ENCODE measurements at regions not wholly inside any gene's neighbourhood (a gene's known extent, or its start where the extent isn't known, plus 50 kb on each side); places are given as distances from the start of the nearest gene placed in this dataset.

DNA sequence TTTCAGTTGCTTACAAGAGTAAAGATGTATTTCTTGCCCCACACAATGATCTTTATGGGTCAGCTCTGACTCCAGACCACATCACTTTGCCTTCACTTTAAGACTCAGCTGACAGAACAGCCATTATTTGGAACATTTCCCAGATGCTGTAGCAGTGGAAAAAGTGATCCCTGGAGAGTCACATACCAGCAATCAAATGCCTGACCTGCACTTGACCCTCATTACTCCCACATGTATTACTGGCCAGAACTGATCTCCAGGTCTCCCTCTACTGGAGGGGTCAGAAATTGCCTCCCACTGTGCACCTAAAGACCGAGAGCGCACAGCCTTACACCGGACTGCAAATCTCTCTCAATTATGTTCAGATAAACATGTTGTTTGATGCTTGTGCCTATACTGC lies 88.6 kb upstream of the ZNF385D start:
- Histone ChIP-seq H3K79me2 (no peaks in the 10 kb centered on the region), H3K4me2 (ENCODE audit: low read length) (no peak overlapping the region), H3K9me3 (ENCODE audit: control insufficient read depth, low read length) (no peaks in the 10 kb centered on the region), H3K27ac (no peak overlapping the region), H3K27me3 (ENCODE audit: control insufficient read depth, insufficient read depth, low read length) (no peaks in the 10 kb centered on the region), H2AFZ (no peak overlapping the region), H3K9ac (no peak overlapping the region), H3K36me3 (ENCODE audit: control insufficient read depth, insufficient read depth, low read length) (no peaks in the 10 kb centered on the region), H3K4me3 (ENCODE audit: low read depth, low read length) (no peak overlapping the region), H3K4me1 (no peaks in the 10 kb centered on the region)
- TF ChIP-seq, protein P1, sequence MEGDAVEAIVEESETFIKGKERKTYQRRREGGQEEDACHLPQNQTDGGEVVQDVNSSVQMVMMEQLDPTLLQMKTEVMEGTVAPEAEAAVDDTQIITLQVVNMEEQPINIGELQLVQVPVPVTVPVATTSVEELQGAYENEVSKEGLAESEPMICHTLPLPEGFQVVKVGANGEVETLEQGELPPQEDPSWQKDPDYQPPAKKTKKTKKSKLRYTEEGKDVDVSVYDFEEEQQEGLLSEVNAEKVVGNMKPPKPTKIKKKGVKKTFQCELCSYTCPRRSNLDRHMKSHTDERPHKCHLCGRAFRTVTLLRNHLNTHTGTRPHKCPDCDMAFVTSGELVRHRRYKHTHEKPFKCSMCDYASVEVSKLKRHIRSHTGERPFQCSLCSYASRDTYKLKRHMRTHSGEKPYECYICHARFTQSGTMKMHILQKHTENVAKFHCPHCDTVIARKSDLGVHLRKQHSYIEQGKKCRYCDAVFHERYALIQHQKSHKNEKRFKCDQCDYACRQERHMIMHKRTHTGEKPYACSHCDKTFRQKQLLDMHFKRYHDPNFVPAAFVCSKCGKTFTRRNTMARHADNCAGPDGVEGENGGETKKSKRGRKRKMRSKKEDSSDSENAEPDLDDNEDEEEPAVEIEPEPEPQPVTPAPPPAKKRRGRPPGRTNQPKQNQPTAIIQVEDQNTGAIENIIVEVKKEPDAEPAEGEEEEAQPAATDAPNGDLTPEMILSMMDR (IDR thresholded peaks at IDR 0.05), result no peak

DNA sequence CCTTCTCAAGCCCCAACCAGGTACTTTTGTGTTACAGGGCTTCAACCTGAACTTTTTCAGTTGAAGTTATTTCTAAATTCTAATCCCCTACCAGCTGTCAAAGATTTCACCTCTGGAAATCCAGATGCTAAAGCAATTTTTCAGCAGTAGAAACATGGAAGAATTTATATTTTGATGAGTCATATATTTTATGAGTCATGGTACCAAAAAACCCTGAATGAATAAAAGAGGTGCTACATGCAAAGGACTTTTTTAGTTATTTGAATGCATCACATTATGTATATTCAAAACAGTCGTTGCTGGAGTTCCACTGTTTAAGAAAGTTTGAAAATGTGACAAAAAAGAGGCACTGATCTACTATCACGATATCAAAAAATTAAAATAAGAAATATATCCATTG lies 96.0 kb upstream of the ZNF385D start:
- Histone ChIP-seq H3K9me3 (ENCODE audit: control insufficient read depth, low read length) (no peaks in the 10 kb centered on the region), H3K9ac (no peak overlapping the region), H3K4me3 (ENCODE audit: low read depth, low read length) (no peak overlapping the region), H2AFZ (no peak overlapping the region), H3K27me3 (ENCODE audit: control insufficient read depth, insufficient read depth, low read length) (no peaks in the 10 kb centered on the region), H3K36me3 (ENCODE audit: control insufficient read depth, insufficient read depth, low read length) (no peaks in the 10 kb centered on the region), H3K4me2 (ENCODE audit: low read length) (no peak overlapping the region), H3K4me1 (no peaks in the 10 kb centered on the region), H3K27ac (no peak overlapping the region), H3K79me2 (no peaks in the 10 kb centered on the region)
- TF ChIP-seq, protein P1 (IDR thresholded peaks at IDR 0.05), result no peak

DNA sequence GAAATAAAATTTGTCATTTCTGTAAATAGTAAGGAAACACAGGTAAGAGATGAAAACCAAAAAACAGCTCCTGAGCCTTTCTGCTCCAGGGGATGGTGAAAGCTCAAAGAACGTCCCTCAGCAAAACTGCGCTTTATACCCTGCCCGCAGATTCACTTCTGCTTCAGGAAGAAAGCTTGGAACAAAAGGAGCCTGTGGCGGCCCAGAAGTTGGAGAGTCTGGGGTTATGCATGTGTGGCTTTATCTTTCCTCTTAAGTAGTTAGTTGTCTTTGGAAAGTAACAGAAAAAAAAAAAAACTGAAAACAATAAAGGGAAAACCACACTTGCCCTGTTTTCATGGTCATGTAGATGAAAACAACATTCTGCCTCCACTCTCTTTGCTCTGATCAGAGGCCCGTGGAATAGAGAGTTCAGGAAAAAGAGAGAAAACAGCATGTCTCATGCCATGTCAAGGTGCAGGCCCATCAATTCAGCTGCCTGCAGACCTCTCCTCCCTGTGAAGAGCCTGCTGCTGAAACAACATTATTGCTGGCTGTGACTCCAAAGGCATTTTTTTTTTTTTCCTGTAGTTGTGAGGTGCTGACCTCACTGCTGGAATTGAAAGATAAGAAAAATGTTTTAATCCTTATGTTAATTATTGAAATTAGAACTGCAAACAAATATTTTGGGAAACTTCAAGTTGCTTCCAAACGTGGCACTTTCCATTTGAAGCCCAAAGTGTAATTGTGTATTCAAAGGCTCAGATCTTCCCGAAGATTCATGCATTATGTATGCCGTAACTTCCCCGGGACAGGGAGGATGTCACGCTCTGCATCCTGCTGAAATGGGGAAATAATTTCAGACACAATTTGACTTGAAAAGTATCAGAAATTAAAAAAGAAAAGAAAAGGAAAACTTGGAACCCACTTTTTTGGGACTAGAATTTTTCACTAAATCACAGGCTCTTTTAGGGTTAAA lies 108.4 kb upstream of the ZNF385D start:
- no peak overlapping the region for H2AFZ ChIP-seq
- H3K4me1 ChIP-seq, result no peaks in the 10 kb centered on the region
- no peaks in the 10 kb centered on the region for H3K9me3 ChIP-seq (ENCODE audit: control insufficient read depth, low read length)
- H3K9ac ChIP-seq, result no peak overlapping the region
- no peaks in the 10 kb centered on the region for H3K79me2 ChIP-seq
- no peak overlapping the region for H3K4me3 ChIP-seq (ENCODE audit: low read depth, low read length)
- TF ChIP-seq, protein P1 (IDR thresholded peaks at IDR 0.05), result no peak
- H3K27ac ChIP-seq, result no peak overlapping the region
- H3K4me2 ChIP-seq (ENCODE audit: low read length), result no peak overlapping the region
- no peaks in the 10 kb centered on the region for H3K36me3 ChIP-seq (ENCODE audit: control insufficient read depth, insufficient read depth, low read length)
- H3K27me3 ChIP-seq (ENCODE audit: control insufficient read depth, insufficient read depth, low read length), result no peaks in the 10 kb centered on the region

DNA sequence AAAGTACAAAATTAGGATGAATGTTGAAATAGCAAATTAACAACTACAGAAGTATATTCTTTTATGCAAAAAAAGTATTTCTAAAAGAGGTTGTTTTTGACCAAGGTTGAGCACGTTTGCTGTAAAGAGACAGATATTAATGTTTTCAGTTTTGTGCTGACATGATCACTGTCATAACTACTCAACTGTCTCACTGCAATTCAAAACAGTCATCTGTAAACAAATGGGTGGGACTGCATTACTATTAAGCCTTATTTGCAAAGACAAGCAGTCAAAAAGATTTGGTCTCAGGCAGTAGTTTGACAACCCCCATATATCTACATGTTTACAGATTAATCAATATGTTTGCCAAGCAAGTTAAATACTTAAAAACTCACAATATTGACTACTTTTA lies 109.1 kb upstream of the ZNF385D start:
- no peaks in the 10 kb centered on the region for H3K36me3 ChIP-seq (ENCODE audit: control insufficient read depth, insufficient read depth, low read length)
- no peak overlapping the region for H3K4me3 ChIP-seq (ENCODE audit: low read depth, low read length)
- H3K27ac ChIP-seq, result no peak overlapping the region
- no peak overlapping the region for H3K9ac ChIP-seq
- no peaks in the 10 kb centered on the region for H3K79me2 ChIP-seq
- no peaks in the 10 kb centered on the region for H3K27me3 ChIP-seq (ENCODE audit: control insufficient read depth, insufficient read depth, low read length)
- TF ChIP-seq, protein P1 (IDR thresholded peaks at IDR 0.05), result no peak
- no peak overlapping the region for H3K4me2 ChIP-seq (ENCODE audit: low read length)
- no peak overlapping the region for H2AFZ ChIP-seq
- no peaks in the 10 kb centered on the region for H3K9me3 ChIP-seq (ENCODE audit: control insufficient read depth, low read length)
- no peaks in the 10 kb centered on the region for H3K4me1 ChIP-seq

DNA sequence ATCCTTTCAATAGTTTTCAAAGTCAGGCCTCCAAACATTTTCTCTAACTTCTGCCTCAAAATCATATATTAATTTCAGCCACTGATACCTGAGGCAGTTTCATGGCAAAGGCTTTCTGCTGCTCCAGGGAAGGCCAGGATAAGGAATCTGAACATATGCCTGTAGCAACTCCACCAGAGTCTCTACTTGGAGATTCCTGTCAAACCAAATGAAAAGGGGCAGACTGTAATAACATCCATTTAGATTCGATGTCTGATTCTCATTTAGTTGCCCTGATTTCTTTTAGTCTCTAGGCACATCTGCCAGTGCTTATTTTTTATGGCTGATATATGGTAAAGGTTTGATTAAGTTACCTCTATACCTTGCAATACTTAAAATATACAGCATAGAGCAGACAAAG lies 109.6 kb upstream of the ZNF385D start:
- no peak overlapping the region for H3K9ac ChIP-seq
- H3K27ac ChIP-seq, result no peak overlapping the region
- no peaks in the 10 kb centered on the region for H3K79me2 ChIP-seq
- no peak overlapping the region for H3K4me3 ChIP-seq (ENCODE audit: low read depth, low read length)
- H3K36me3 ChIP-seq (ENCODE audit: control insufficient read depth, insufficient read depth, low read length), result no peaks in the 10 kb centered on the region
- H2AFZ ChIP-seq, result no peak overlapping the region
- H3K4me2 ChIP-seq (ENCODE audit: low read length), result no peak overlapping the region
- H3K9me3 ChIP-seq (ENCODE audit: control insufficient read depth, low read length), result no peaks in the 10 kb centered on the region
- TF ChIP-seq, protein P1 (IDR thresholded peaks at IDR 0.05), result no peak
- H3K4me1 ChIP-seq, result no peaks in the 10 kb centered on the region
- no peaks in the 10 kb centered on the region for H3K27me3 ChIP-seq (ENCODE audit: control insufficient read depth, insufficient read depth, low read length)

All from parathyroid adenoma (tissue), 2 donors.